ENCODE measurements at regions not wholly inside any gene's neighbourhood (a gene's known extent, or its start where the extent isn't known, plus 50 kb on each side); places are given as distances from the start of the nearest gene placed in this dataset.

DNA sequence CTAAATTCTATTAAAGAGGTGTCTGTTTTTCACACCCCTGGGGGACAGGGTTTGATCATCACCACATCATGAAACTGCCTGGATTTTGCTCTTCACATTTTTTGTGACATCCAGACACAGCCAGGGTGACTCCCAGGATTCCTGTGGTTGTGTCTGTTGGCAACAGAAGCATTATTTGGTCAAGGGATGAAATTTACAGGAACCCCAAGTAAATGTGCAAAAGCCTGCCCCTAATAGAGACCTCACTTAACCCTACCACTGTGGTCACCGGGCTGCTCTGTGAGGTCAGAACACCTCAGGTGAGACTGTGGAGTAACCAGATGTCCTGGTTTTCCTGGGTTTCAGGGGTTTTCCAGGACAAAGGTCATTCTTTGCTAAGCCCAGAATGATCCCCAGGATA, 103.8 kb downstream of the DAD1 start:
- Histone ChIP-seq H3K4me1 (ENCODE audit: control insufficient read depth, insufficient read depth, low read length) (no peaks in the 10 kb centered on the region), H3K4me3 (ENCODE audit: insufficient read depth, low read depth, low read length) (no peak overlapping the region), H3K23ac (ENCODE audit: low read depth, low read length) (no peak overlapping the region), H2AK9ac (replicated peaks; ENCODE audit: low read depth, low read length, poor library complexity) (no peak overlapping the region), H3K9me3 (ENCODE audit: control insufficient read depth, insufficient read depth, low read length) (no peaks in the 10 kb centered on the region), H3K9ac (ENCODE audit: low read depth, low read length) (no peak overlapping the region), H3K4me2 (ENCODE audit: low read depth, low read length) (no peak overlapping the region), H4K20me1 (ENCODE audit: insufficient read depth, low read length) (no peaks in the 10 kb centered on the region), H4K8ac (ENCODE audit: low read depth in 2 of 2, low read length in 2 of 2) (no peak overlapping the region), H4K91ac (ENCODE audit: insufficient read depth, low read depth, low read length) (no peak overlapping the region), H3K18ac (ENCODE audit: low read depth, low read length) (no peak overlapping the region), H2BK120ac (ENCODE audit: low read depth, low read length) (no peak overlapping the region), H3K27ac (ENCODE audit: insufficient read depth, low read length) (no peak overlapping the region), H2BK5ac (ENCODE audit: low read depth, low read length, poor library complexity, severe bottlenecking) (no peak overlapping the region), H2AFZ (replicated peaks; ENCODE audit: low read length, poor library complexity) (no peak overlapping the region), H4K5ac (ENCODE audit: low read depth, low read length) (no peak overlapping the region), H3K4ac (ENCODE audit: low read depth, low read length) (no peak overlapping the region), H3K9me1 (ENCODE audit: insufficient read depth, low read length) (no peaks in the 10 kb centered on the region), H2BK15ac (ENCODE audit: low read depth, low read length) (no peak overlapping the region), H3K14ac (replicated peaks; ENCODE audit: low read depth, low read length) (no peak overlapping the region), H3K27me3 (ENCODE audit: control insufficient read depth, insufficient read depth, low read length) (peaks cover 86% of the 10 kb centered on the region), H2AK5ac (ENCODE audit: low read depth, low read length) (no peak overlapping the region), H3K56ac (ENCODE audit: extremely low read depth, insufficient read depth, low read length) (no peak overlapping the region), H2BK20ac (ENCODE audit: low read depth, low read length) (no peak overlapping the region), H3K36me3 (ENCODE audit: control insufficient read depth, insufficient read depth, low read length) (no peaks in the 10 kb centered on the region), H3K79me1 (ENCODE audit: low read depth in 1 of 2, low read length in 2 of 2) (no peaks in the 10 kb centered on the region)
- ATAC-seq (ENCODE audit: low read depth) (no peak), DNase-seq (no peak)
- no TSS peak for BruUV-seq (replicated peaks)
- WGBS, 2 experiments (ENCODE audit: extremely low coverage in 2 of 2, insufficient read length in 1 of 2), result 100% methylated on average over 1 of the region's 1 CpG; no CpG with 5 or more reads in 1 of the 2 experiments
- in situ Hi-C loops (cut with MboI; ENCODE audit: low sequenced_read_pairs) (no loop called here), dilution Hi-C loops (cut with HindIII; ENCODE audit: low sequenced_read_pairs, unreplicated experiment) (no loop called here), intact Hi-C loops (cut with micrococcal nuclease) (no loop called here)
- TF ChIP-seq BHLHE40 (IDR thresholded peaks at IDR 0.05; ENCODE audit: low read depth, low read length) (no peak), MAZ (IDR thresholded peaks at IDR 0.05; ENCODE audit: borderline replicate concordance, low read depth, low read length) (no peak), MXI1 (IDR thresholded peaks at IDR 0.05; ENCODE audit: borderline replicate concordance, low read depth, low read length) (no peak), CEBPB (IDR thresholded peaks at IDR 0.05; ENCODE audit: low read depth, low read length) (no peak), POLR2A (IDR thresholded peaks at IDR 0.05; ENCODE audit: low read depth, low read length) (no peak)
- TF ChIP-seq, protein P1, sequence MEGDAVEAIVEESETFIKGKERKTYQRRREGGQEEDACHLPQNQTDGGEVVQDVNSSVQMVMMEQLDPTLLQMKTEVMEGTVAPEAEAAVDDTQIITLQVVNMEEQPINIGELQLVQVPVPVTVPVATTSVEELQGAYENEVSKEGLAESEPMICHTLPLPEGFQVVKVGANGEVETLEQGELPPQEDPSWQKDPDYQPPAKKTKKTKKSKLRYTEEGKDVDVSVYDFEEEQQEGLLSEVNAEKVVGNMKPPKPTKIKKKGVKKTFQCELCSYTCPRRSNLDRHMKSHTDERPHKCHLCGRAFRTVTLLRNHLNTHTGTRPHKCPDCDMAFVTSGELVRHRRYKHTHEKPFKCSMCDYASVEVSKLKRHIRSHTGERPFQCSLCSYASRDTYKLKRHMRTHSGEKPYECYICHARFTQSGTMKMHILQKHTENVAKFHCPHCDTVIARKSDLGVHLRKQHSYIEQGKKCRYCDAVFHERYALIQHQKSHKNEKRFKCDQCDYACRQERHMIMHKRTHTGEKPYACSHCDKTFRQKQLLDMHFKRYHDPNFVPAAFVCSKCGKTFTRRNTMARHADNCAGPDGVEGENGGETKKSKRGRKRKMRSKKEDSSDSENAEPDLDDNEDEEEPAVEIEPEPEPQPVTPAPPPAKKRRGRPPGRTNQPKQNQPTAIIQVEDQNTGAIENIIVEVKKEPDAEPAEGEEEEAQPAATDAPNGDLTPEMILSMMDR (conservative IDR thresholded peaks at IDR 0.05; ENCODE audit: low read depth, low read length), result no peak
- ChIA-PET POLR2A (ENCODE audit: unreplicated experiment) (no interaction called here), CTCF (no interaction called here)

All from IMR-90 (cell line).